H9 (cell line): ENCODE measurements at regions not wholly inside any gene's neighbourhood (a gene's known extent, or its start where the extent isn't known, plus 50 kb on each side); places are given as distances from the start of the nearest gene placed in this dataset.

Source experiments
- DNase-seq: peaks from one replicate; pipeline ENCODE4 v3.0.0-alpha.2; 2017
- H2AFZ ChIP-seq: one replicate; pipeline ENCODE4 v1.6.1; 2013; ENCODE audit warnings: mild to moderate bottlenecking, low read length, control low read depth, moderate library complexity
- H2AK5ac ChIP-seq: 2 replicates; pipeline ENCODE4 v1.6.1; 2013; ENCODE audit warnings: low read length, control low read depth, mixed read lengths; ENCODE audit not compliant: insufficient read length
- H2BK120ac ChIP-seq: one replicate; pipeline ENCODE4 v1.6.1; 2013; ENCODE audit warnings: low read depth, mild to moderate bottlenecking, low read length, control low read depth, inconsistent platforms; ENCODE audit not compliant: poor library complexity, severe bottlenecking
- H2BK12ac ChIP-seq: 2 replicates; pipeline ENCODE4 v1.6.1; 2013; ENCODE audit warnings: low read length, control low read depth, mixed read lengths, low read depth; ENCODE audit not compliant: insufficient read length
- H2BK15ac ChIP-seq: 2 replicates; pipeline ENCODE4 v1.6.1; 2013; ENCODE audit warnings: low read depth, low read length, control low read depth
- H2BK20ac ChIP-seq: one replicate; pipeline ENCODE4 v1.6.1; 2013; ENCODE audit warnings: low read depth, mild to moderate bottlenecking, low read length, control low read depth, inconsistent platforms; ENCODE audit not compliant: poor library complexity, severe bottlenecking
- H2BK5ac ChIP-seq: 2 replicates; pipeline ENCODE4 v1.6.1; 2013; ENCODE audit warnings: low read length, control low read depth, mixed read lengths; ENCODE audit not compliant: insufficient read length
- H3K14ac ChIP-seq: 2 replicates; pipeline ENCODE4 v1.6.1; 2013; ENCODE audit warnings: low read length, control low read depth; ENCODE audit not compliant: insufficient read depth
- H3K18ac ChIP-seq: 2 replicates; pipeline ENCODE4 v1.6.1; 2013; ENCODE audit warnings: low read depth, mild to moderate bottlenecking, mixed read lengths, low read length, control low read depth; ENCODE audit not compliant: insufficient read length
- H3K23ac ChIP-seq: 2 replicates; pipeline ENCODE4 v1.6.1; 2013; ENCODE audit warnings: low read length, control low read depth, mixed read lengths, low read depth; ENCODE audit not compliant: insufficient read length
- H3K23me2 ChIP-seq: 2 replicates; pipeline ENCODE4 v1.6.1; 2013; ENCODE audit warnings: low read depth, mild to moderate bottlenecking, mixed read lengths, low read length, control low read depth; ENCODE audit not compliant: insufficient read length, poor library complexity, severe bottlenecking
- H3K27ac ChIP-seq: 2 replicates; pipeline ENCODE4 v1.5.1; 2013; ENCODE audit warnings: low read length, control low read depth, mixed read lengths, low read depth; ENCODE audit not compliant: insufficient read length
- H3K27me3 ChIP-seq: 2 replicates; pipeline ENCODE4 v1.6.1; 2013; ENCODE audit warnings: low read length, control low read depth, inconsistent platforms; ENCODE audit not compliant: insufficient read depth
- H3K4ac ChIP-seq: 2 replicates; pipeline ENCODE4 v1.6.1; 2013; ENCODE audit warnings: low read depth, mild to moderate bottlenecking, control low read depth, inconsistent platforms, low read length, moderate library complexity
- H3K4me1 ChIP-seq: 2 replicates; pipeline ENCODE4 v1.6.1; 2013; ENCODE audit warnings: low read length, control low read depth, inconsistent platforms; ENCODE audit not compliant: insufficient read depth
- H3K4me2 ChIP-seq: 2 replicates; pipeline ENCODE4 v1.6.1; 2013; ENCODE audit warnings: low read length, control low read depth, mixed read lengths; ENCODE audit not compliant: insufficient read length, insufficient read depth
- H3K56ac ChIP-seq: 2 replicates; pipeline ENCODE4 v1.6.1; 2013; ENCODE audit warnings: low read depth, mild to moderate bottlenecking, mixed read lengths, low read length, control low read depth; ENCODE audit not compliant: insufficient read length
- H3K79me1 ChIP-seq: 2 replicates; pipeline ENCODE4 v1.6.1; 2013; ENCODE audit warnings: low read depth, mild to moderate bottlenecking, moderate library complexity, low read length, control low read depth, inconsistent platforms; ENCODE audit not compliant: insufficient read depth, poor library complexity, severe bottlenecking
- H3K79me2 ChIP-seq: 2 replicates; pipeline ENCODE4 v1.6.1; 2013; ENCODE audit warnings: low read length, control low read depth, inconsistent platforms; ENCODE audit not compliant: insufficient read depth
- H3K9ac ChIP-seq: 2 replicates; pipeline ENCODE4 v1.6.1; 2013; ENCODE audit warnings: low read length, control low read depth, mixed read lengths; ENCODE audit not compliant: insufficient read length; ENCODE audit errors: extremely low read depth
- H3K9me3 ChIP-seq: one replicate; pipeline ENCODE4 v1.6.1; 2013; ENCODE audit warnings: low read depth, low read length, inconsistent platforms; ENCODE audit not compliant: control insufficient read depth
- H3T11ph ChIP-seq: one replicate; pipeline ENCODE4 v1.6.1; 2013; ENCODE audit warnings: mild to moderate bottlenecking, low read length, control low read depth, inconsistent platforms
- H4K20me1 ChIP-seq: one replicate; pipeline ENCODE4 v1.6.1; 2013; ENCODE audit not compliant: control insufficient read depth, insufficient read length, insufficient read depth
- H4K5ac ChIP-seq: 2 replicates; pipeline ENCODE4 v1.6.1; 2013; ENCODE audit warnings: low read depth, mild to moderate bottlenecking, mixed read lengths, low read length, control low read depth; ENCODE audit not compliant: insufficient read length
- H4K8ac ChIP-seq: replicated peaks from 2 replicates; pipeline ENCODE4 v1.6.1; 2013; ENCODE audit warnings: low read length, control low read depth, mixed read lengths, low read depth; ENCODE audit not compliant: insufficient read length
- H4K91ac ChIP-seq: 2 replicates; pipeline ENCODE4 v1.6.1; 2013; ENCODE audit warnings: low read depth, mild to moderate bottlenecking, moderate library complexity, mixed read lengths, low read length, control low read depth; ENCODE audit not compliant: insufficient read length
- H3K27ac Mint-ChIP-seq, 3 experiments: 2 replicates in 2 of 3; 3 replicates in 1 of 3; pipeline ENCODE4 v1.8.0; 2020 to 2021; ENCODE audit warnings: mixed read lengths in 3 of 3, mild to moderate bottlenecking in 1 of 3, moderate library complexity in 1 of 3
- H3K27me3 Mint-ChIP-seq: 2 replicates; pipeline ENCODE4 v1.8.0; 2021; ENCODE audit warnings: low read depth, mild to moderate bottlenecking, moderate library complexity, mixed read lengths
- H3K36me3 Mint-ChIP-seq, 3 experiments: 2 replicates in 2 of 3; 3 replicates in 1 of 3; pipeline ENCODE4 v1.8.0; 2020 to 2021; ENCODE audit warnings: low read depth in 3 of 3, mixed read lengths in 3 of 3; ENCODE audit not compliant: insufficient read depth in 1 of 3
- H3K4me1 Mint-ChIP-seq, 2 experiments: 2 replicates each; pipeline ENCODE4 v1.8.0; 2020; ENCODE audit warnings: mixed read lengths in 2 of 2
- H3K4me3 Mint-ChIP-seq, 2 experiments: 2 replicates in 1 of 2; 3 replicates in 1 of 2; pipeline ENCODE4 v1.8.0; 2020 to 2021; ENCODE audit warnings: mild to moderate bottlenecking in 2 of 2, mixed read lengths in 2 of 2, moderate library complexity in 1 of 2
- H3K9me3 Mint-ChIP-seq, 2 experiments: 2 replicates in 1 of 2; 3 replicates in 1 of 2; pipeline ENCODE4 v1.8.0; 2020; ENCODE audit warnings: mild to moderate bottlenecking in 2 of 2, mixed read lengths in 2 of 2, moderate library complexity in 1 of 2
- WGBS: extraction: QIAGEN DNeasy Blood & Tissue Kit; methylation state at CpG from one replicate; pipeline ENCODE4 v1.1.7; 2013; ENCODE audit warnings: missing lambda C conversion rate, low lambda C conversion rate, mixed read lengths; ENCODE audit not compliant: insufficient read length; ENCODE audit errors: extremely low coverage; 5-methylcytosine and 5-hydroxymethylcytosine counted together
- TF ChIP-seq, protein P1 (sequence below): fragments of 200-600 bp; sonication (generic); conservative IDR thresholded peaks from 3 replicates; pipeline ENCODE4 v1.8.0; 2021; ENCODE audit warnings: antibody characterized with exemption, mild to moderate bottlenecking

DNA sequence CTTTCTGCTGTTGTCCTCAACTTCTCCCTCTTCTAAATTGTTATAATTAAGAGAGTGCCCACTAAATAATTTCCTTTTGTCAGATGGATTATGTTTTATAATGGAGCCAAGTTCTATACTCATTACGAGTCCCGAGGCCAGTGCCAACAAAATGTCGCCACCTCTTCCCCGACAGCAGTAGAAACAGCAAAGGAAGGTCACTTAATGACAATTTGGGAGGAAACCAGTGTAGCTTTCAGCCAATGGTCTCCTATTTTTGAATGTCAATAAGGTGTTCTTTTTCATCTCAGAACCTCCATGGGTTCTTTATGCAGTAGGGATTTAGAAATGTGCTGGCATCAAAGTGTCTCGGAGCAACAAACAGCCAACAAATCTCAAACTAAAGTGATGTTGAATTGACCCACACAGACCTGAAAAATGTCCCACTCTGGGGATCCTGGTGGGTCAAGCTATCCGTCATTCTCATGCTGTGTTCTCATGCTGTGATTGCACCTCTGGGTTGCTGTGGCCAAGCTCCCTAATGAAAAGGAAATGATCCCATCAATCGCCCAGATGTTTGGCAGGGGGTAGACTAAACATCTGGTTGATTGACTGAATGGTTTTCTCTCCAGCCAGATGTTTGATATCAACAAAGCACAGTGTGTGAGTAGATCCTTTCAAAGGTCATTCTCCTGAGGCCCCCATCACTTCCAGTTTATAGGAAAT, 291.9 kb downstream of the DMAC1 start:
- H3K79me1 ChIP-seq, result no peaks in the 10 kb centered on the region
- no peaks in the 10 kb centered on the region for H3K23me2 ChIP-seq
- no peak overlapping the region for H2AFZ ChIP-seq
- H3K23ac ChIP-seq, result no peak overlapping the region
- no peak overlapping the region for H3K9ac ChIP-seq
- H2BK20ac ChIP-seq, result no peak overlapping the region
- no peaks in the 10 kb centered on the region for H3K79me2 ChIP-seq
- no peak for DNase-seq
- H2BK120ac ChIP-seq, result no peak overlapping the region
- no peaks in the 10 kb centered on the region for H3K27me3 ChIP-seq
- no peak overlapping the region for H2BK5ac ChIP-seq
- no peak overlapping the region for H3T11ph ChIP-seq
- H3K14ac ChIP-seq, result no peak overlapping the region
- H2AK5ac ChIP-seq, result no peak overlapping the region
- H2BK12ac ChIP-seq, result no peak overlapping the region
- no peak overlapping the region for H3K56ac ChIP-seq
- no peak overlapping the region for H3K27ac Mint-ChIP-seq
- H3K9me3 Mint-ChIP-seq, result no peaks in the 10 kb centered on the region; a peak in 1 of 5 replicates
- no peak overlapping the region for H3K27ac ChIP-seq
- no peaks in the 10 kb centered on the region for H3K9me3 ChIP-seq
- H3K18ac ChIP-seq, result no peak overlapping the region
- H4K8ac ChIP-seq, result no peak overlapping the region
- H3K4me3 Mint-ChIP-seq, result no peak overlapping the region
- no peaks in the 10 kb centered on the region for H3K27me3 Mint-ChIP-seq
- no peaks in the 10 kb centered on the region for H3K4me1 Mint-ChIP-seq
- H4K91ac ChIP-seq, result no peak overlapping the region
- no peak overlapping the region for H4K5ac ChIP-seq
- H3K4ac ChIP-seq, result no peak overlapping the region
- no peaks in the 10 kb centered on the region for H3K4me1 ChIP-seq
- no peaks in the 10 kb centered on the region for H3K36me3 Mint-ChIP-seq
- H2BK15ac ChIP-seq, result no peak overlapping the region
- no peak overlapping the region for H3K4me2 ChIP-seq
- H4K20me1 ChIP-seq, result no peaks in the 10 kb centered on the region
- WGBS, result no CpG with 5 or more reads among the region's 7 CpGs
- TF ChIP-seq, protein P1, sequence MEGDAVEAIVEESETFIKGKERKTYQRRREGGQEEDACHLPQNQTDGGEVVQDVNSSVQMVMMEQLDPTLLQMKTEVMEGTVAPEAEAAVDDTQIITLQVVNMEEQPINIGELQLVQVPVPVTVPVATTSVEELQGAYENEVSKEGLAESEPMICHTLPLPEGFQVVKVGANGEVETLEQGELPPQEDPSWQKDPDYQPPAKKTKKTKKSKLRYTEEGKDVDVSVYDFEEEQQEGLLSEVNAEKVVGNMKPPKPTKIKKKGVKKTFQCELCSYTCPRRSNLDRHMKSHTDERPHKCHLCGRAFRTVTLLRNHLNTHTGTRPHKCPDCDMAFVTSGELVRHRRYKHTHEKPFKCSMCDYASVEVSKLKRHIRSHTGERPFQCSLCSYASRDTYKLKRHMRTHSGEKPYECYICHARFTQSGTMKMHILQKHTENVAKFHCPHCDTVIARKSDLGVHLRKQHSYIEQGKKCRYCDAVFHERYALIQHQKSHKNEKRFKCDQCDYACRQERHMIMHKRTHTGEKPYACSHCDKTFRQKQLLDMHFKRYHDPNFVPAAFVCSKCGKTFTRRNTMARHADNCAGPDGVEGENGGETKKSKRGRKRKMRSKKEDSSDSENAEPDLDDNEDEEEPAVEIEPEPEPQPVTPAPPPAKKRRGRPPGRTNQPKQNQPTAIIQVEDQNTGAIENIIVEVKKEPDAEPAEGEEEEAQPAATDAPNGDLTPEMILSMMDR, result no peak
